Skeletal muscle satellite cell (primary cell): ENCODE measurements at regions not wholly inside any gene's neighbourhood (a gene's known extent, or its start where the extent isn't known, plus 50 kb on each side); places are given as distances from the start of the nearest gene placed in this dataset.
"Not testable (repeated sequence)": the region's sequence is repeated elsewhere in the genome, so short reads cannot be mapped to it uniquely, and the experiment has no call there.

Experiments
- H3K27me3 ChIP-seq: 2 replicates; pipeline ENCODE4 v1.7.0; 2013; ENCODE audit warnings: low read length; ENCODE audit not compliant: control insufficient read depth, insufficient read depth
- H3K36me3 ChIP-seq: 2 replicates; pipeline ENCODE4 v1.7.0; 2013; ENCODE audit warnings: mild to moderate bottlenecking, control low read depth, low read length; ENCODE audit not compliant: insufficient read depth
- H3K4me1 ChIP-seq: 2 replicates; pipeline ENCODE4 v1.7.0; 2013; ENCODE audit warnings: low read length; ENCODE audit not compliant: control insufficient read depth, insufficient read depth
- H3K4me2 ChIP-seq: 2 replicates; pipeline ENCODE4 v1.7.0; 2013; ENCODE audit warnings: mild to moderate bottlenecking, low read length
- H3K4me3 ChIP-seq: 2 replicates; pipeline ENCODE4 v1.7.0; 2013; ENCODE audit warnings: low read length
- H3K9ac ChIP-seq: 2 replicates; pipeline ENCODE4 v1.7.0; 2013; ENCODE audit warnings: mild to moderate bottlenecking, low read depth, low read length, moderate library complexity
- H3K9me3 ChIP-seq: replicated peaks from 2 replicates; pipeline ENCODE4 v1.7.0; 2013; ENCODE audit warnings: mild to moderate bottlenecking, control low read depth, low read length

DNA sequence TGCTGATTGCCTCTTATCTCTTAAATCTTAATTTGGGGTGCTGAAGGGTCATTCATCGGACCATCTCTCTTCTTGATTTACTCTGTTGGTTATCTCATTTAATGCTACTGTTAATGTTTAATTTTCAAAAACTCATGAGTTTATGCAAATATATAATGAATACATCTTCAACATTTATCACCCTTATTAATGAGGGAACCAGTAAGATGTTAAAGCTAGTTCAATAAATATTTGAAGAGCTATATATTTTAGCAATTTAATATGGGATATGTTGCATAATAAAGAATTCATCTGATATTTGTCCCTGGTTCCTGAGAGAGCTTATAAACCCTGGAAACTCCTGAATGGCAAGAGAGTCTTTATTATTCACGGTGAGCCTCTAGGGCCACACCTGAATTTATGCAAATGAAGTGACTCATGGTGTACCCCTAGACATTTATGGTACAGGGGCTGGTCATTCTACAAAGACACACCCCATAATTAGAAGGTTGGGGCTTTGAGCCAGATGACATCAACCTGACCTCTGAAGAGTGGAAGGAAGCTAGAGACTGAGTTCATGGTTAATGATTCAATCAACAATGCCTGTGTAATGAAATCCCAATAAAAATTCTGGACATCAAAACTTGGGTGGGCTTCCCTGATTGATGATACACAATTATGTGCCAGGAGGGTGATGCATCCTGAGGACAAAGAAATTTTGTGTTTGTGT lies 339.5 kb upstream of the ZNF608 start:
- H3K27me3 ChIP-seq, result no peaks in the 10 kb centered on the region
- H3K9ac ChIP-seq, result no peak overlapping the region
- no peak overlapping the region for H3K4me3 ChIP-seq
- H3K36me3 ChIP-seq, result no peaks in the 10 kb centered on the region
- H3K4me1 ChIP-seq, result peaks cover 12% of the 10 kb centered on the region
- no peak overlapping the region for H3K4me2 ChIP-seq
- no peaks in the 10 kb centered on the region for H3K9me3 ChIP-seq

DNA sequence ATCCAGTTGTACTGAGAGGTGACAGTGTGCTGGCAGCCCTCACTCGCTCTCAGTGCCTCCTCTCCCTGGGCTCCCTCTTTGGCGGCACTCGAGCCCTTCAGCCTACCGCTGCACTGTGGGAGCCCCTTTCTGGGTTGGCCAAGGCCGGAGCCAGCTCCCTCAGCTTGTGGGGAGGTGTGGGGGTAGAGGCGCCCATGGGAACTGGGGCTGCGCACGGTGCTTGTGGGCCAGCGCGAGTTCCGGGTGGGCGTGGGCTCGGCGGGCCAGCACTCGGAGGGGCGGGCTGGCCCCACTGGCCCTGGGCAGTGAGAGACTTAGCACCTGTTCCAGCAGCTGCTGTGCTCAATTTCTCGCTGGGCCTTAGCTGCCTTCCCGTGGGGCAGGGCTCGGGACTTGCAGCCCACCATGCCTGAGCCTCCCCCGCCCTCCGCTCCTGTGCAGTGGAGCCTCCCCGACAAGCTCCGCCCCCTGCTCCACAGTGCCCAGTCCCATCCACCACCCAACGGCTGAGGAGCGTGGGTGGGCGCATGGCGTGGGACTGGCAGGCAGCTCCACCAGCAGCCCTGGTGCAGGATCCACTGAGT lies 342.2 kb upstream of the ZNF608 start:
- Histone ChIP-seq H3K27me3 (no peaks in the 10 kb centered on the region), H3K4me3 (no peak overlapping the region), H3K4me2 (no peak overlapping the region), H3K9ac (no peak overlapping the region), H3K4me1 (peaks cover 12% of the 10 kb centered on the region), H3K9me3 (no peaks in the 10 kb centered on the region), H3K36me3 (no peaks in the 10 kb centered on the region)

DNA sequence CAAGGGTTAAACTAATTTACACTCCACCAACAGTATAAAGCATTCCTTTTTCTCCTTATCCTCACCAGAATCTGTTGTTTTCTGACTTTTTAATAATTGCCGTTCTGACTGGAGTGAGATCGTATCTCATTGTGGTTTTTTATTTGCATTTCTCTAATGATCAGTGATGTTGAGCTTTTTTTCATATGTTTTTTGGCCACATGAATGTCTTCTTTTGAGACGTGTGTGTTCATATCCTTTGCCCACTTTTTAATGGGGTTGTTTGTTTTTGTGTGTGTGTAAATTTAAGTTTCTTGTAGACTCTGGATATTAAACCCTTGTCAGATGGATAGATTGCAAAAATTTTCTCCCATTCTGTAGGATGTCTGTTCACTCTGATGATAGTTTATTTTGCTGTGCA lies 345.7 kb upstream of the ZNF608 start:
- peaks cover 14% of the 10 kb centered on the region for H3K4me1 ChIP-seq
- H3K27me3 ChIP-seq, H3K9ac ChIP-seq, H3K4me3 ChIP-seq, H3K36me3 ChIP-seq, H3K4me2 ChIP-seq, H3K9me3 ChIP-seq: not testable (repeated sequence)

DNA sequence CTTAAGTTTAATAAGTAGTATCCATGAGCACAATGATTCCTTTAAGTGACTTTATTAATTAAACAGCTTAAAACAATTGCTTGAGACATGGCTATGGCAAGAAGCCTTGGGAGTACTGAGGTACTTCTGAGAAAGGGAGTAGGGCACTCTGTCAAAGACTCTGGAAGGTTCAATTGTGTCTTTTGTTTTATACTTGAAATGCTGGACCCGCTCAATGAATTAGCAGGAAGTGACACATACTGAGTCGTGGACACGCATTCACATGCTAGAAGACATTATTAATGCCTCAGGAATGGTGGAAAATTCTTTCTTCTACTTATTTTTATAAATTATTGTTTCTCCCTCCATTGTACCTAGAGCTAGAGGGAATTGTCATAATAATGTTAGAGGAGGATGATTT lies 347.3 kb upstream of the ZNF608 start:
- H3K9ac ChIP-seq, result peak overlapping the region; percentile 51
- peak overlapping the region; percentile 43 for H3K4me2 ChIP-seq
- no peaks in the 10 kb centered on the region for H3K27me3 ChIP-seq
- H3K4me1 ChIP-seq, result peaks cover 14% of the 10 kb centered on the region
- no peaks in the 10 kb centered on the region for H3K36me3 ChIP-seq
- no peak overlapping the region for H3K4me3 ChIP-seq
- H3K9me3 ChIP-seq, result peaks cover 4% of the 10 kb centered on the region

DNA sequence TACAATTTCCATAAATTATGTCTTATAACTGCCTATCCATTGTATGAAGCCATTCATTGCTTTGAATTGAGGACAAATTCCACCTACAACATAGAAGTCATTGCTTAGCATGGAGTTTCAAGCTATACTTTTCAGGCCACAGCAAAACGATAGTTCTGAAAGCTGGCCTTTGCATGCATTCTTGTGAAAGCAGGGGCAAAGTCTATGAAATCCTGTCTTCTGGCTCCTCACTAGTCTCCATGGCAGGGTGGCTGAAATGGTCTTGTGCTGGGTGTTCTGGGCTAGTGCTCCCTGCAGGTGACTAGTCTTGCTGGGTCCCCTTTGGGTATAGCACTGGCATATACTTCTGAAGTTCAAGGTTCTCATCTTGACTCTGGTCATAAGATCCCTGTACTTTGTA lies 353.9 kb upstream of the ZNF608 start:
- H3K9ac ChIP-seq, result no peak overlapping the region
- no peak overlapping the region for H3K4me3 ChIP-seq
- no peaks in the 10 kb centered on the region for H3K36me3 ChIP-seq
- no peaks in the 10 kb centered on the region for H3K4me1 ChIP-seq
- no peak overlapping the region for H3K4me2 ChIP-seq
- H3K9me3 ChIP-seq, result peaks cover 4% of the 10 kb centered on the region
- H3K27me3 ChIP-seq, result no peaks in the 10 kb centered on the region

DNA sequence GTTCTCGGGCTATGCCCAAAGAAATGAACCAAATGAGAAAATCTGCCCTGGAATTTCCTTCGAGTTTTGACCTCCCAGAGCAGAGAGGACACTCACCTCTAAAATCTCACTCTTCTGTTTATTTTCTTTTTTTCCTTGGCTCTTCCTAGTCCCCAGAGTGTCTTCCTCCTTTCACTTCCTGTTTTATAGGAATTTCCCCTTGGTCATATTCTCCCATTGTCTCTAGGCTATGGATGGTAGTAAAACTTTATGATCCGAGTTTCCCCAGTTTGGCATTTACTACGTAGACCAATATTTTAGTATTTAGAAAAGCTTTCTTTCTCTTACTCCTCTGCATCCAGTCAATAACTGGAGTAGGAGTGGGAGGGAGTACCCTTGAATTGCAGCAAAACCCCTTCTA lies 354.5 kb upstream of the ZNF608 start:
- Histone ChIP-seq H3K4me1 (no peaks in the 10 kb centered on the region), H3K36me3 (no peaks in the 10 kb centered on the region)

DNA sequence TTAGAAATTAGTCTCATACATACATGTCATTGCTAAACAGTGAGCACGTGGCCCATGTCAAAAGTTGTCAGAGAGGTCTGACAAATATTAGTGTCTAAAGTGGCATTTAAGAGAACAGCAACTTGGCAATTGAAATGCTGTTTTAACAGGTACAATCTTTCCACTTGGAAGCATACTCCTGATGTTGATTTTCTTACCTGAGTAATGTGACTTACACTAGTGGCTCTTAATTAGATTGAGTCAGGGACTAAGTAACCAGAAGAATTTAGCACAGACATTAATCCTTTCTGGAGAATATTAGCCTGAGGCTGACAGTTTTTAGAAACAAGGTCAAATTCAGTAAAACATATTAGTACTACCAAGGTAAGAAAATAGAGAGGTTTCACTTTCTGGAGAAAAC lies 357.0 kb upstream of the ZNF608 start:
- H3K4me3 ChIP-seq, result no peak overlapping the region
- no peaks in the 10 kb centered on the region for H3K4me1 ChIP-seq
- H3K9ac ChIP-seq, result no peak overlapping the region
- H3K9me3 ChIP-seq, result no peaks in the 10 kb centered on the region
- no peak overlapping the region for H3K4me2 ChIP-seq
- no peaks in the 10 kb centered on the region for H3K27me3 ChIP-seq
- H3K36me3 ChIP-seq, result no peaks in the 10 kb centered on the region

More for the DNA sequence above, 354.5 kb upstream of the ZNF608 start:
- Histone ChIP-seq H3K9me3 (peaks cover 2% of the 10 kb centered on the region), H3K4me2 (no peak overlapping the region), H3K4me3 (no peak overlapping the region), H3K9ac (no peak overlapping the region), H3K27me3 (no peaks in the 10 kb centered on the region)

DNA sequence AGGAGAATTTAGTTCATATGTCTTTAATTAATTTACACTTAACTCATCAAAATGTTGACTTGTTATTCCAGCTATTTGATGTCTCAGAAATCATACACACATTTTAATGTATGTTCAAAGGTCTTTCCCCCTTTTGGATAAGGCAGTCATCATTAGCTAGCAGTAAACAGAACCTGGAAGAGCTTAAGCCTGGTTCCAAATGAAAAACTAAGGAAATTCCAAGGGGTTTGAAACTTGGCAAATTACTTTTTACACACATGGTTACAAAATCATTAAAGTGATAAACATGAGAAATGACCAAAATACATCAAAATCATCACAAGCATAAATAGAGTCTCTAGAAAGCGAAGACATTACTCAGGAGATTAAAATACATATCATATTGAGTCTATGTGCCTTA lies 359.8 kb upstream of the ZNF608 start:
- Histone ChIP-seq H3K4me3 (no peak overlapping the region), H3K4me1 (no peaks in the 10 kb centered on the region)

DNA sequence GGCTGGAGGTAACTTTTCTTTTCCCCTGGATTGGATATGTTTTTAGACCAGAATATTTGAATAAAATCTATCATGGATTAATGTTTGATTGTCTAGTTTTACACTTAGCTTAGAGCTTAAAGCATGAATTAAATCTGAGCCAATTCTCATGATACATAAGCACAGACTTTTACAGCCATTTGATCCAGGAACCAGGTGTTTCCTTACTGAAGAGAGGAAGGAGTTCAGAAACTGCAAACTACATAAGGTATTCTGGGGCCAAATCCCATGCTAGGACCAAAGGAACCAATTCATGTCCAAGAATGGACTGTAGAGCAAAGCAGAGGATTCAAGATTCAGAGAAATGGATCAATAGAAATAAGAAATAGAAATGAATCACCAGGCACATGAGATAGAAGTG lies 360.4 kb upstream of the ZNF608 start:
- Histone ChIP-seq H3K36me3 (no peaks in the 10 kb centered on the region), H3K4me3 (no peak overlapping the region), H3K9me3 (no peaks in the 10 kb centered on the region), H3K9ac (no peak overlapping the region), H3K4me2 (no peak overlapping the region), H3K4me1 (no peaks in the 10 kb centered on the region), H3K27me3 (no peaks in the 10 kb centered on the region)

More for the DNA sequence above, 359.8 kb upstream of the ZNF608 start:
- no peak overlapping the region for H3K4me2 ChIP-seq
- H3K27me3 ChIP-seq, result no peaks in the 10 kb centered on the region
- H3K36me3 ChIP-seq, result no peaks in the 10 kb centered on the region
- H3K9ac ChIP-seq, result no peak overlapping the region
- no peaks in the 10 kb centered on the region for H3K9me3 ChIP-seq

DNA sequence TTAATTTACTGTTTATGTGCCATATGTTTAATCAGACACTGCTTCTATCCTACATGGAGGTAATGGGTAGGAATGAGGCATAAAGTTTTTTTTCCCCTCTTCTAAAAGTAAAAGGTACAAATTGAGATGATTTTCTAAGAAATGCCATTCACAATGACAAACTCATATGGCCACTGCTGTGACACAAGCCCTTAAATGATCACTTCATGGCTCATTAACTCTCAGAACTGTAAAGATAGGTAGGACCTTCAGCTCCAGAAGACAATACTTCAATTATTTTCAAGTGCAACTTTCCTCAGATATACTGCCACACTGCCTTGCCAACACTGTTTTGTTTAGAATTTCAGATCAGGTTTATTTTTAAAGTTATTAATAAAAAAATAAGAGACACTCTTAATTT lies 362.9 kb upstream of the ZNF608 start:
- Histone ChIP-seq H3K4me2 (no peak overlapping the region), H3K4me3 (no peak overlapping the region), H3K9ac (no peak overlapping the region), H3K4me1 (no peaks in the 10 kb centered on the region), H3K36me3 (no peaks in the 10 kb centered on the region), H3K9me3 (no peaks in the 10 kb centered on the region), H3K27me3 (no peaks in the 10 kb centered on the region)

DNA sequence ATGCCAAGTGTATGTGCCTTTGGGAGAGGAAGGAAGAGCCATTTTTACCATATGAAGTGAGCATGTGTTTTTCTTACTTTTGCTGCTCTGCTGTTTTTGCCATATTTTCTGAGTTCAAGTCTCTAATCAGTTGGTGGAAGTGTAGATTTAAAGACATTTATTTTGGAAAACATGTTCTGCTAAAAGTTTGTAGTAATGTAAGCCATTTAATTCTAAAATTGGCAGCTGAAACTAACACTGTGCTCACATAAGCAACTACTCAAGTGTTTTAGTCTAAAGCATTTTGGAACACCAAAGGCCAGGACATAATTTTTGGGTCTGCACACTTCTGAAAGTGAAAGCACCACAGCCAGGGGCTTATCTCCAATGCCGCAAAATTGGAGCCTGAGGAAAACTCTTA lies 363.4 kb upstream of the ZNF608 start:
- Histone ChIP-seq H3K27me3 (no peaks in the 10 kb centered on the region), H3K9ac (no peak overlapping the region), H3K9me3 (no peaks in the 10 kb centered on the region), H3K4me3 (no peak overlapping the region), H3K4me1 (no peaks in the 10 kb centered on the region), H3K36me3 (no peaks in the 10 kb centered on the region), H3K4me2 (no peak overlapping the region)

DNA sequence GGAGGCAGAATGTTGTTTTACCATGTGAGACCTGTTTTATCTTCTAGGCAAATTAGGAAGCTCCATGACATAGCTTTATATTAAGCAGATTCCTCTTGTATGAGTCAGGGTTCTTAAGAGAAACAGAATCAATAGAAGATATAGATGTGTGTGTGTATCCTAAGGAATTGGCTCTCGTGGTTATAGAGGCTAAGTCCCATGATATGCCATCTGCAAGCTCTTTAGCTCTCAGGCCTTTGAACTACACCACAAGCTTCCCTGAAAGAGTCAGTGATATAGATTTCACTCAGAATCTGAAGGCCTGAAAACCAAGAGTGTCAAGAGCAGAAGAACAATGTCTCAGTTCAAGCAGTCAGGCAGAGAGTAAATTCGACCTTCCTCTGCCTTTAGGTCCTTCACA lies 365.8 kb upstream of the ZNF608 start:
- H3K9ac ChIP-seq, result no peak overlapping the region

More for the DNA sequence above, 365.8 kb upstream of the ZNF608 start:
- Histone ChIP-seq H3K9me3 (no peaks in the 10 kb centered on the region), H3K27me3 (no peaks in the 10 kb centered on the region), H3K4me2 (no peak overlapping the region), H3K4me3 (no peak overlapping the region), H3K36me3 (no peaks in the 10 kb centered on the region), H3K4me1 (peaks cover 5% of the 10 kb centered on the region)
